Putamen (tissue), 1 donor: ENCODE measurements at regions not wholly inside any gene's neighbourhood (a gene's known extent, or its start where the extent isn't known, plus 50 kb on each side); places are given as distances from the start of the nearest gene placed in this dataset.
"Not testable (repeated sequence)": the region's sequence is repeated elsewhere in the genome, so short reads cannot be mapped to it uniquely, and the experiment has no call there.

Experiments used
- DNase-seq: peaks from one replicate; pipeline ENCODE4 v3.0.0-alpha.2; 2016; ENCODE audit warnings: low spot score

DNA sequence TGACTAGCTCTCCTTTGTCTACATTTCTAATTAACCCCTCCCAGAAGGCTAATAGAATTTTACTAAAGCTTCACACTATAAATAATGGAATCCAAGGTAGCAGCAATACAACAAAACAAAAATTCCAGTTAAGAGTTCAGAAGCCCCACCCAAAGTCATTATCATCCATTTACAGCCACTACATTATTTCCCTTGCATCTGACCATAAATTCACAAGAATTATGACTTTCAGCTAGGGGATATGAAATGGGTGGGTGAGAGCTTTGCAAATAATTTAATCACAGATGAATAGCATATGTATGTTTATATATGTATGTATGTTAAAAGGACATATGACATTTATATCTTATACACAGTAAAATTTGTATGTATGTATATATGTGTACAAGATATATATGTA, 65.3 kb upstream of the PTGDR start:
- no peak for DNase-seq

DNA sequence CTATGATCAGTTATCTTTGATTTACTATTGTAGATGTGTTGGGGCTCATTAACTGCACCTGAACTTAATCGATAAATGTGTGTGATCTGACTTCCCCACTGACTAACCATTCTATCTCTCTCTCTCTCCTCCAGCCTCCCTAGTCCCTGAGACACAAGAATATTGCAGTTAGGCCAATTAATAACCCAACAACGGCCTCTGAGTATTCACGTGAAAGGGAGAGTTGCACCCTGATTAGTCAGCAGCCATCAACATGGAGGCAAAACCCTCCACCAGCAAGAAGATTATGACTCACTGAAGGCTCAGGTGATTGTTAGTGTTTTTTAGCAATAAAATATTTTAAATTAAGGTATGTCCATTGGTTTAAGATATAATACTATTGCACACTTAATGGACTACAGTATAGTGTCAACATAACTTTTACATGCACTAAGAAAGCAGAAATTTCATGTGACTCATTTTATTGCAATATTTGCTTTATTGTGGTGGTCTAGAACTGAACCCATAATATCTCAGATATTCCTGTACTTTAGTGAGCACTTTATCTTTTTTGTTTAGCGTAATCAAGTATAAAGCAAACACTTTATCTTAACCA, 77.1 kb upstream of the PTGDR start:
- no peak for DNase-seq

DNA sequence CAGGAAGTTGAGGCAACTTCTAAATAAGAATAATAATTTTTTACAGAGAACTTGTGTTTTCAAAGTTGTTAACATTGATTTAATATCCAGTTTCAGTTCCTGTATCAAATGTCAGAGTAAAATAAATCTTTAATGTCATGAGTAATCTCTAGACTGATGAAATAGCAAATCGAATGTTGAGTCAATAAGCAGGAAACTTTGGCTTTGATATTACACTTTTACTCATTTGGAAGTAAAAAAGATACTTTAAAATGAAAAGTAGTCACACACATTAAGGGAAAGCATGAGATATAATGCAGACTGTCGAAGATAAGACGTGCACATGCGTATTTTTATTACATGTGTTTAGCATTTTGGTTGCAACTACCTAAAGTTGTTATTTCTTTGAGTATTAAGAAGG, 78.2 kb upstream of the PTGDR start:
- no peak for DNase-seq

DNA sequence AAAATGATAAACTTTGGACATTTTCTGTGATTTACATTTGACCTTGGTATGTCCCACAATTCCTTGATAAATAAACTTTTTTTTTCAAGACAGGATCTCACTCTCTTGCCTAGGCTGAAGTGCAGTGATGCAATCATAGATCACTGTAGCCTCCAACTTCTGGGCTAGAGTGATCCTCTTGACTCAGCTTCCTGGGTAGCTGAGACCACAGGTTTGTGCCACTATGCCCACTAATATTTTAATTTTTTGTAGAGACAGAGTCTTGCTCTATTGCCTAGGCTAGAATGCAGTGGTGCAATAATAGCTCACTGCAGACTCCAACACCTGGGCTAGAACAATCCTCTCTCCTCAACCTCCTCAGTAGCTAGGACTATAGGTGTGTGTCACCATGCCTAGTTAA, 79.1 kb upstream of the PTGDR start:
- DNase-seq, result no peak

DNA sequence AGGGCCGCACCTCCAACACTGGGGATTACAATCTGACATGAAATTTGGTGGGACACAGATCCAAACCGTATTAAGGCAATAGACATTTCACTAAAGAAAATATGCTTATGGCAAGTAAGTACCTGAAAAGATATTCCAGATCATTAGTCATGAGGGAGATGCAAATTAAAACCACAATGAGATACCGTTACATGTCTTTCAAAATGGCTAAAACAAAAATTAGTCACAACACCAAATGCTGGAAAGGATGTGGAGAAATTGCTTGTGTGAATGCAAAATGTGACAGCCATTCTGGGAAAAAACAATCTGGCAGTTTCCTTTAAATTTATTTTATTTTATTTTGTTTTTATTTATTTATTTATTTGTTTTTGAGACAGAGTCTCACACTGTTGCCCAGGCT, 82.3 kb upstream of the PTGDR start:
- no peak for DNase-seq

DNA sequence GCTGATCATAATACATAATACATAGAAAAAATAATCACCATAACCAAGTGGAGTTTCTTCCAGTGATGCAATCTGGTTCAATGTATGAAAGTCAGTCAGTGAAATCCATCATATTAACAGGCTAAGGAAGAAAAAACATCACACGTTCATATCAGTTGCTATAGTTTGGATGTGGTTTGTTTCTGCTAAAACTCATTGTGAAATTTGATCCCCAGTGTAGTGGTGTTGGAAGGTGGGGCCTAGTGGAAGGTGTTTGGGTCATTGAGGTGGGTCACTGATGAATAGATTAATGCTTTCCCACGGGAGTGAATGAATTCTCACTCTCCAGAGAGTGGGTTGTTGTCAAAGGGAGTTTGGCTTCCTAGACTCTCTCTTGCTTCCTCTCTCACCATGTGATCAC, 84.6 kb upstream of the PTGDR start:
- no peak for DNase-seq

DNA sequence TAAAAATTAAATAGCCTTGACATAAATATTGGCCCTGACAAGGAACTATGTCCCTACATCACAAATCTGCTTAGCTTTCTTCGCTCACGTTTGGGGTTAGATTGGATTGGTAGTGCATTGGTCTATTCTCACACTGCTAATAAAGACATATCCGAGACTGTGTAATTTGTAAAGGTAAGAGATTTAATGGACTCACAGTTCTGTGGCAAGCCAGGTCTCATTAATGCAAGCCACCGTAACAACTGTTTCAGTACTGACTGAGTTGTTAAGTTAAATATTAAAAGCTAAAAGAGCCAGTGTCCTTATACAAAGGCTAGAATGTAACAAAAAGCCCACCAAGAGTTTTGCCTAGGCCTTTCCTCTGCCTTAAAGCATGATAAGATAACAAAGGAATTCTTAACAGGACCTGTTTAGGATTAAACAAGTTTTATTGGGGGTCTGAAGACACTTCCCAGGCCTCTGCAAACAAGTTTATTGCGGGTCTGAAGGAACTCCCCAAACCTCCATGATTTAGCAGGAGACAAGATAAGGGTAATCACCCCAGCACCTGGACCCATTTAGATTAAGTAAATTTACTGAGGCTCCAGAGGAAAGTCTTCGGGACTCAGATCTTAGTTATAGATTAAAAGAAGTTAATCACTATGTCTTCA, 88.2 kb upstream of the PTGDR start:
- no peak for DNase-seq

DNA sequence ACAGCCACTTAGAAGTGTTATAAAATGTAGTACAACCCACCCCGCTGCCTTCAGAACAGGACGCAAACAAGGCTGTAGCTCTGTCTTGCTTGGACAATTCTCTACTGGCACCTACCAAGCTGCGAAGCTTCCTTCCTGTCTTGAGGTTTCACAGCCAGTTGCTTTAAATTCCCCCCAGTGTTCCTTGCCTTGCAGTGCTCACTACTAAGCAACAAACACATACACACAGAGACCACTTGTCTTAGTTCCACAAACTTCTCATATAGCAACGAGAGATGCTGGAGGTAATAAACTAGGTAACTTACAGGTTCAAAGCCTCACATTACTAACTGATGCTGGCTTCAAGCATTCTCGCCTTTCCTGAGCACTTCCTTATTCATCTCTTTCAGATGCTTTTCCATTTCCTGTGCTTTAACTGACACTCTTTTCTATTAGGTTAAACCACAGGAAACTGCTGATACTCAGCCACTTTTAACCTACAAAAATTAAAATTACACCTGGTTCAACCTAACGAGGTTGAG, 91.5 kb upstream of the PTGDR start:
- no peak for DNase-seq

DNA sequence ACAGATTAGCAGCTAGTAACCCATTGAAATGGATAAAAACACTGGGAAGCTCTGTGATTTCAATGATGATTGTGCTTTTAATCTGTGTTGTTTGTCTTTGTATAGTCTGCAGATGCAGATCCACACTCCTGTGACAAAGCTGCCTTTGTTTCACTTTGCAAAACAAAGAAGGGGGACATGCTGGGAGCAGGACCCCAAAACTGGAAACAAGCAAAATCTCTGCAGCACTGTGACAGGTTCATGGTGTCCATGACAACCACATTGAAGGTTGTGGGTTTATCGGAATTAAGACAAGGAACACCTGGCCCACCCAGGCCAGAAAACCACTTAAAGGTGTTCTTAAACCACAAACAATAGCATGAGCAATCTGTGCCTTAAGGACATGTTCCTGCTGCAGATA, 95.6 kb upstream of the PTGDR start:
- DNase-seq, result not testable (repeated sequence)

DNA sequence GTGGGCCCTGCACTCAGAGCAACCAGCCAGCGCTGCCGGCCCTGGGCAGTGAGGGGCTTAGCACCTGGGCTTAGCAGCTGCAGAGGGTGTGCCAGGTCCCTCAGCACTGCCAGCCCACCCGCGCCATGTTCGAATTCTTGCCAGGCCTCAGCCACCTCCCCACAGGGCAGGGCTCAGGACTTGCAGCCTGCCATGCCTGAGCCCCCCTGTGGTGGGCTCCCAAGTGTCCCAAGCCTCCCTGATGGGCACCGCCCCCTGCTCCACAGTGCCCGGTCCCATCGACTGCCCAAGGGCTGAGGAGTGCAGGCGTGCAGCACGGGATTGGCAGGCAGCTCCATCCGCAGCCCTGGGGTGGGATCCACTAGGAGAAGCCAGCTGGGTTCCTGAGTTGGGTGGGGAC, 98.0 kb upstream of the NID2 start:
- no peak for DNase-seq

DNA sequence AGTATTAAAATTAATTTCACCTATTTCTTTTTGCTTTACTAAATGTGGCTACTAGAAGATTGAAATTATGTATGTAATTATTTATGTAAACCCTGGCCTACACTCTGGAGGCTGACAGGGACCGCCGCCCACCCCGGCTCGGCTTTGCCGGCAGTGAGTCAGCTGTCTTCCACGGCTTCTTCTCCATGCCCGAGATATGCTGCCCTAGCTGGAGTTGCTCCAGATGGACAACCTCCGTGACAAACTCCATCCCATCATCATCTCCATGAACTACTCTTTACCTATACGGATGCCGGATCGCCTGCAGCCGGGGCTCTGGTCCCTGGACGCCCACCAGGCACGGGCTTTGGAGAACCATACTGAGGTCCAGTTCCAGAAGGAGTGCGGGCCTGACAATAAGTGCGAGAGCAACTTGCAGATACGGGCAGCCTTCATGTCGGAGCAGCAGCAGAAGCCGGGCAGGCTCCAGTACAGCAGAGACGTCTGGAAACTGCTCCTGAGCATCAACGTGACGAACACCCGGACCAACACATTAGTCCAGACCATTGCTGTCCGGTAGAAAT, 86.9 kb upstream of the NID2 start:
- no peak for DNase-seq

DNA sequence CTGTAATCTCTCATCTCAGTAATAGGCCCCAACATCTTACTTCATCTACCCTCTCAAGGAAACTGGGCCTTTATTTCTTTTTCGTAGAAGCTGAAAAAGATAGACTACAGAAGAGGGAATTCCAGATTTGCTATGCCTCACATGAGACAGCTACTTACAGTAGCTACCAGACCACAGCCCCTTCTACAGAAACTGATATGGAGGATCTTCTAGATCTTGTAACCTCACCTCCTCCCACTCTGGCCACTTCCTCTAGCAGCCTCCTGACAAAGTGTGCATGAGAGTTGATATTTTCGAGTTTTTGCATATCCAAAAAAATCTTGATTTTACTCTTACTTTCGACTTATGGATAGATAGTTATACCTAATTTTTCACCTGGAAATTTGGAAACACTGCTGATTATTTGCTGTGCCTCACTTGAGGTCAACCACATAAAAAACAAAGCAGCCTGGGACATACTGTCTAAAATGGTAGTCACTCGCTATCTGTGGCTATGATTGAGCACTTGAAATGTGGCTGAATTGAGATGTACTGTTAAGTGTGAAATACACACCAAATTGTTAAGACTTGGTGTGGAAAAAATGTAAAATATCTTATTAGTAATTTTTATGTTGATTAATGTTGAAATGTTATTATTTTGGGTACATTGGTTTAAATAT, 86.3 kb upstream of the NID2 start:
- DNase-seq, result no peak

DNA sequence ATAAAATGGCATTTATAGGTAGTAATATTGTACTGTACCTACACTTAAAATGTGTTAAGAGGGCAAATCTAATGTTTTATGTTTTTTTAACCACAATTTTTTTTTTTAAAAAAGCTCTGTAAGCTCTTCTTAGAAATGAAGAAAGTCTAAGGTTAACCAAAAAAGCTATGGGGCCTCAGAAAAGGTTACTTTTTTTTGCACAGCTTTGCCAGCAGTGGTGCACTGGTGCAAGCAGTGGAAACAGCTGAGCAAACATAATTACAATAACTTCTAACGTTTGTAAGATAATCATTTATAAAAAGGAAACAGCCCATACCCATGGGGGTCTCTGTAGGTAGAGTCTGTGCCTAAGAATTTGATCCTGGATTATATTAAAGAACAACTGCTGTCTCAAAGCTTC, 85.1 kb upstream of the NID2 start:
- DNase-seq, result no peak

DNA sequence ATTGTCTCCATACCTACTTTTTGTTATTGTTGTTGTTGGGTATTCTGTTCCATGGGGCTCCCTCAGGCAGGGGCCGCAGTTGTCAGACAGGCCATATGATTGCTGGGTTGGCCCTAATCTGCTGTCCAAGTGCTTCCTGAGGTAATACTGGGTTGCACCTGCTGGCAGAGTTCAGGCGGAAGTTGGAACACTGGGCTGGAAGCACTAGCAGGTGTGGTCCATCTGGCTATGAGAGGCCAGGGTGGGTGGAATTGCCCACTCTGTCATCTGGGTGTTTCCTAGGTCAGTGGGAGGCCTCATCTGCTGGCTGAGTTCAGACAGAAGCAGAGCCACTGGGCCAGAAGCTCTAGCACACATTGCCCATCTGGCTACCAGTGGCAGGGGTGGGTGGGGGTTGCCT, 81.3 kb upstream of the NID2 start:
- no peak for DNase-seq

DNA sequence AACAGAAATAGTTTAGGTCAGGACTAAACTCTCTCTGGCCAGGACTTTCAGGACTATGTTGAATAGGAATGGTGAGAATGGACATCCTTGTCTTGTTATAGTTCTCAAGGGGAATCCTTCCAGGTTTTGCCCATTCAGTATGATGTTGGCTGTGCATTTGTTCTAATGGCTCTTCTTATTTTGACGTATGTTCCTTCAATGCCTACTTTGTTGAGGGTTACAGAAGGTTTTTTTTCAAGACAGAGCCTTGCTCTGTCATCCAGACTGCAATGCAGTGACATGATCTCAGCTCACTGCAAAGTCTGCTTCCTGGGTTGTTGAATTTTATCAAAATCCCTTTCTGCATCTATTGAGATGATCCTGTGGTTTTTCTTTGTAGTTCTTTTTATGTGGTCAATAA, 79.5 kb upstream of the NID2 start:
- no peak for DNase-seq

DNA sequence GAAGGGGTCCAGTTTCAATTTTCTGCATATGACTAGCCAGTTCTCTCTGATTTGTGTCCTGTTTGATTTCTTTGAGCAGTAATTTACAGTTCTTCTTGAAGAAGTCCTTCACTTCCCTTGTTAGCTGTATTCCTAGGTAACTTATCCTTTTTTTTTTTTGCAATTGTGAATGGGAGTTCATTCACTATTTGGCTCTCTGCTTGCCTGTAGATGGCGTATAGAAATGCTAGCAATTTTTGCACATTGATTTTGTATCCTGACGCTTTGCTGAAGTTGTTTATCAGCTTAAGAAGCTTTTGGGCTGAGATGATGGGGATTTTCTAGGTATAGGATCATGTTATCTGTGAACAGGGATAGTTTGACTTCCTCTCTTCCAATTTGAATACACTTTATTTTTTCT, 77.6 kb upstream of the NID2 start:
- no peak for DNase-seq

DNA sequence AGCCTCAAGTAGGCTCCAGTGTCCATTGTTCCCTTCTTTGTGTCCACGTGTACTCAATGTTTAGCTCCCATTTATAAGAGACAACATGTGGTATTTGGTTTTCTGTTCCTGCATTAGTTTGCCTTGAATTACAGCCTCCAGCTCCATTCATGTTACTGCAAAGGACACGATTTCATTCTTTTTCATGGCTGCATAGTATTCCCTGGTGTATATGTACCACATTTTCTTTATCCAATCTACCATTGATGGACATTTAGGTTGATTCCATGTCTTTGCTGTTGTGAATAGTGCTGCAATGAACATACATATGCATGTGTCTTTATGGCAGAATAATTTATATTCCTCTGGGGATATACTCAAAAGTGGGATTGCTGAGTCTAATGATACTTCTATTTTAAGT, 75.2 kb upstream of the NID2 start:
- not testable (repeated sequence) for DNase-seq

DNA sequence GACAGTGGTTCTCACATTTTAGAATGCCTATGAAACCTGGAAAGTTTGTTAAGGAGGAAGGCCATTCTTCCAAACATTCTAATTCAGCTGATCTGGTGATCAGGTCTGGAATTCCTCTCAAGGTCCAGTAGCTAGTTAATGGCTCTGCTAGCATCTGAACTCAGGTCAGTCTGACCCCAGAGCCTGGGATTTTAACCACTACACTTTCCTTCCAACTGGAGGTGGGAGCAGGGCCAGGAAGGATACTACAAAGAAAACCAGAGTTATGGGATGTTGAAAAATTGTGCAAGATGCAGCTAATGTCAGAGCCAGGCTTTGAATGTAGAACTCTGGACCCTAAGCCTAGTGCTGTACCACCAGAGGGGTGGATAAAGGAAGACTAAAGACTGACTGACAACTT, 73.6 kb upstream of the NID2 start:
- DNase-seq, result no peak

DNA sequence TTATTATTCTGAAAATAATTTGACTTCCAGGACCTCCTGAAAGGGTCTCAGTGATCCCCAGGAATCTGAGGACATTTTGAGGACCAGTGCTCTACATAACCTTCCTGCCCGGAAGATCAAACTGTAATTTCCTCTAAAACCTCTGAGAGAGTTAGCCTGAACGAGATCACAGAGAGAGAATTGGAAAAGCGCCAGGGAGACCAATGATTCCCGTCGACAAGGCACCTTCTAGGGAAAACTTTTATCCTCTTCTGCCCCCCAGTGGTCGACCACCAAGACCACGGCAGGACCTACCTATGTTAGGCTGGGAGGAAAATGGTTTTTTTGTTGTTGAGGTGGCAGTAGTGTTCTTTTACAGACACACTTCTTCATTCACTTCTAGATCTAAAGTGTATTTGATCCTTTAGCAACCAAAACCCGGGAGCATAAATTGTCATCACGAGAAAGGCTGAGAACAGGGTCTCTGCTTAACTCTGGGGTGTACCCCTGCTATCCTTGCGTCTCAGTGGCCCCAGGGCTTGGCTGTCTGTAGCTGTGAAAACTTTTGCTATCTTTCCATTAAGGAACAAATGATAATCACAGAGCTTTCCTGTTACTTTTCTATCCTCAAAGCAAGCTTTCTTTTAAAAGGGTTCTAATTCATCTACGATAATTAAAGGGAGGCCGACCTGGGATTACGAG, 62.9 kb upstream of the NID2 start:
- DNase-seq, result peak; percentile 85

DNA sequence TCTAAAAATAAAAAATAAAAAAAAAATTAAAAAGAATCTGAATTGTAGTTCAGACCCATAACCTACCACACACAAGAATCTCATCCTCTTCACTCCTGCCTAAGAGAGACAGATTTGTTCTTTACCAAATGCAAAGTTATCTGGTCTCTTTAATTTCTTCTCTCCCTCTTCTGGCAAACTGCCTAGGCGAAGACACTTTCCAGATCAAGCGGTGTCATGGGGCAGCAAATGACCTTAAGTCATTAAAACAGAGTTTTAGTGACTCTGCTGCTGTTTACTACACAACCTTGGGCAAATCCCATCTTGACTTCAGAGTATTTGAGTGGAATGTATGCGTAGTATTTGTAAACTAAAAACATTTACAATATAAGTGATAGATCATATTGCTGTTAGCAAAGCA, 60.9 kb upstream of the NID2 start:
- no peak for DNase-seq

DNA sequence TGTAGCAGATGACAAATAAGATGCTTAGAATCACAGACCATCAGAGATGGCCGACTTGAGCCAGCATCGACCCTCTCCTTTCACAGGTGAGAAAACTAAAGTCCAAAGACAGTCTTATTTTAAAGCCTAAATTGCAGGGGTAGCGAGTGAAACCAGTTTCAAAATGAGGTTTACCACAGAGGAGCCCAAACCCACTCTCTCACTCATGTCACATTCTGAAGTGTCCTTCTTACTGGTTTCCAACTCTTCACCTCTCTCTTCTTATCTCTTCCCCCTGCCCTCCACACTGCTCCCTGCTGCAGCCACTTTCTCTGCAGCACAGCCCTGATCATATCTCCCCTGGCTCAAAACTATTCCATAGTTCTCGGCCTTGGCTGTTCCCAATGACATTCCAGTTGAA, 57.0 kb upstream of the NID2 start:
- no peak for DNase-seq

DNA sequence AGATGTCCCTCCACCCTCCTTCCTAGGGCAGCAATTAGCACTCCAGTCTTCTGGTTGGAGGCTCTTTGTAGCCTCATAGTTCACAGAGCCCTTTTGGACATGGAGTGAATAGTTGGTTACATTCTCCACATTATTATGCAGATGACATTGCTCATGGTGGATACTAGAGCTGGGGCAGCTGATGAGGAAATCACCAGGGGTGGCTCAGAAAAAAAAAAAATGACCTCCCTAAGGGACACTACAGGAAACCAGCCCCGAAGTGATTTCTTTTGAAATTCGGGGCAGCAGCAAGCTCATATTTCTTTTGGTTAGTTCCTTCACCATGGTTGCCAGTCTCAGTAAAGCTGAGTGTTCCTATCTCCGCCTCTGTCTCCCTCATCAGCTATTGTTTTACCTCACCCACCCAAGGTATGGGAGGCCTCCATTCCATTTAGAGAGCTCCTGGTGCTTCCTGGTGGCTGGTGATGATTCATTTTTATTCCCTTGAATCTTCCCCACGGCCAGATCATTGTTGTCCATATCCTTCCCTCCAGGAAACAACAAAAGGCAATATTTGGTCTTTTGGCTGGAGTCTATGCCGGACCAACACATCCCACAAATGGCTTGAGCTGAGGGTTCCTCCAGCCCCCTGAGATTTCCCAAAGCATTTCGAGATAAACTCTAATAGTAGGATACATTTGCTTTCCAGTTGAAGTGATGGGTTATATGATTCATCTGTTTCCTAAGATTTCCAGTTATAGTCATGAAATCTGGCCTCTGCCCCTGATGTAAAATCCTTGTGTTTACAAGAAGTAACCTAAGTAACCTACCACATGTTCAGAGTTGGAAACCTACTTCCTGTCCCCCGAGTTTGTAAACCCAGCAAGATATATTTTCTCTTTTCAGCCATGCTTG, 56.2 kb upstream of the NID2 start:
- peak; percentile 31 for DNase-seq
